HG02610 (cell line): ENCODE measurements at regions not wholly inside any gene's neighbourhood (a gene's known extent, or its start where the extent isn't known, plus 50 kb on each side); places are given as distances from the start of the nearest gene placed in this dataset.
"Not testable (repeated sequence)": the region's sequence is repeated elsewhere in the genome, so short reads cannot be mapped to it uniquely, and the experiment has no call there.

Experiments used
- ATAC-seq: cut with Tn5 transposase; IDR thresholded peaks from one replicate; pipeline ENCODE4 v1.9.1; 2021; ENCODE audit warnings: mild to moderate bottlenecking, moderate library complexity; ENCODE audit not compliant: unreplicated experiment

DNA sequence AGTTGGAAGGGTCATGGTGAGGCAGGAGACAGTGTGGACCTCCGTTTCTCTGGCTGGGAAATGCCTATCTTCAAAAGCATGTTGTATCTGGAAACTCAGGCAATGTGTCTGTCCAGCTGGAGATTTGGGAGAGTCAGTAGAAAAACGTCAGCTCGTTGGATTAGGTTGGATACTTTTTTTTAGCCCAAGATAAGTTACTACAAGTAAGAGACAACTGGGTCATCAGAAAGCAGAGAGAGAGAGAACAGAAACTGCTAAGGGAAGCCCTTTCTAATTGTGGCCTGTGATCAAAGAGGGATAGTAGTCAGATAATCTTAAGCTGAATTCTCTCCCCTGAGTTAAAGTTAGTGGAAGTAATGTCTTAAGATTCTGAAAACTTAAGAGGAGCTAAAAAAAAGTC lies 78.9 kb upstream of the ZNF280D start:
- ATAC-seq = no peak

DNA sequence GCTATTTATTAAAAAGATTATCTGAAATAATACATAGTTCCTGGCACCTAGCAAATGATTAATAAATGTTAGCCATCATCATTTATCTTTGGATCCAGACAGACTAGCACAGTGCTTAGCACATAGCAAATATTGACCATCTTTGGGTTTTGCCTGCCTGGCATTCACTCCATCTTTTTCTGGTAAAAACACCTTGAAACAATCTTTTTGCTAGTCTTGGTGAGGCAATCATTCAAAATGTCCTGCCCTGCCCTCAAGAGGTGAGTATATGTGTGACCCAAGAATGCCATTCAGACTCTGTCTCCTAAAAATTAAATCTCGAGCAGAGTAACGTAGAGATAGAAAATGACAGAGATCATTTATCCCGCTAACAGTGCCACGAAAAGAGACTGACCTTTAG lies 78.3 kb upstream of the ZNF280D start:
- no peak for ATAC-seq

- no peak for ATAC-seq
Measured at GRCh38 chr15:56808160-56808559, 74.9 kb upstream of the ZNF280D start.

- no peak for ATAC-seq
Measured at GRCh38 chr15:56806148-56806536, 72.8 kb upstream of the ZNF280D start.

GRCh38 chr15:56805466-56806147 lies 72.3 kb upstream of the ZNF280D start:
- no peak for ATAC-seq

- no peak for ATAC-seq
Measured at GRCh38 chr15:56804938-56805337, 71.6 kb upstream of the ZNF280D start.

DNA sequence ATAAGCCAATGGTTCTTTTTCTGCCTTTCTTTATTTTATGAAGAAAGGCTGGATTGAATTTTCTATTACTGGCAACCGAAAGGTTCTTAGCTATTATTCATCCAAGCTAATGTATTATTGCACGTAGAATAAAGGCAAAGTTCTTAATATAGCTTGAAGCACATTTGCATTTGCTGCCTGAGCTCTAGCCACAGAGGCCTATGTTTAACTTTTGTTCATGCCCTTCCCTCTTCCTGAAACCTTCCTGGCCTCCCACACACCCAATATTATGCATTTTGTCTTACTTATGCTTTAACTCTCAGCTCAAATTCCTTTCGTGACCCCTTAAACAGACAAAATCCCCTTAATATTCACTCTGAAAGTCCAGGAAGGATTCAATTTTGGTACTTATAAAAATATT lies 71.0 kb upstream of the ZNF280D start:
- ATAC-seq = no peak

DNA sequence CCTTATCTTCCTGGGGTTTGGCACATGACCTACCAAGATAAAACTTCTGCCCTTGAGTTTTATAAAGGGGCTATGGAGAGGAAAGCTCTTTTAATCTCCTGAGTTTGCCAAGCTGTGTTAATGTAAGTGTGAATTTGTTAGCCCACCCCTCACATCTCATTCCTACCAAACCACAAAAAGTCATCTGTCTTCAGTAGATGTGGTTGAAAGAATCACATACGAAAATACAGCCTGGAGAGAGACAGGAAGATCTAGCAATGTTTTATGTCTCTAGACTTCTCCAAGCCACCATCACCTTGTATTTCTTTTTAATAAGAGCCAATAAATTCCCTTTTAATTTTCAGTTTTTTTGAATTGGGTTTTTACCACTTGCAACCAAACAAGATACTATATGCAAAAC lies 68.9 kb upstream of the ZNF280D start:
- no peak for ATAC-seq

- peak; percentile 87 for ATAC-seq
Measured at GRCh38 chr15:56798639-56799038, 65.3 kb upstream of the ZNF280D start.

- ATAC-seq = no peak
Measured at GRCh38 chr15:56797720-56798275, 64.5 kb upstream of the ZNF280D start.

GRCh38 chr15:56795502-56795901 lies 62.2 kb upstream of the ZNF280D start:
- ATAC-seq = no peak

DNA sequence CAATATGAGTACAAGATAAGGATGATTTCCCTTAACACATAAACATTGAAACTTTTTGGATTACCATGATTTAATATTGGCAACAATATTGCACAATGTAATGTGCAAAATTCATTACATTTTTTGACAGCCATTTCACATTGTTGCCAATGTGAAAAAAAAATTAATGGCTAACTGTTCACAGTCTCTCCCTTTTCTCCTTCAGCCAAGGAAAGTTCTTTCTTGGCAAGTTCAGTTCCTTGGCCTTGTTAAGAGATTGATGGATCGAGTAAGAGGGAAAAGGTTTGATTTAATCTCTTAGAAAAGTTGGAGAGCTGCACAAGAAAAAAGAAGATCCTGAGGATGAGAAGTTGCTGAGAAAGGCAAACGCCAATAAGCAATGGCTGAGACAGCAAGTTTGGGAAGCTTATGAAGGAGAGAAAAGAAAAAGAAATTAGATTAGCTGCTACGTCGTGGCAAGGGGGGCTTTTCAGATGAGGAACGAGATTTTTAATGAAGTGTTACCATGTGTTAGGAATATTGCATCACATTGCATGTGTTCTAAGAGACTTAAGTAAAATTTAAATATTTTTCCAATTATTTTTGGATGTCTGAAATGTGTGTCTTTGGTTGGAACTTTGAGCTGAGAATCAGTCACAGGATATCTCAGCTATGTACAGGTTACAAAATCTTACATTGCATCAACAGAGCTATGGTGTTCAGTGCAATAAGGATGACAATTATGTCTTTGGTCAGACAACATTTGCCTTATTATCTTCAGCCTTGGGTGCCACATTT lies 61.4 kb upstream of the ZNF280D start:
- ATAC-seq = no peak

DNA sequence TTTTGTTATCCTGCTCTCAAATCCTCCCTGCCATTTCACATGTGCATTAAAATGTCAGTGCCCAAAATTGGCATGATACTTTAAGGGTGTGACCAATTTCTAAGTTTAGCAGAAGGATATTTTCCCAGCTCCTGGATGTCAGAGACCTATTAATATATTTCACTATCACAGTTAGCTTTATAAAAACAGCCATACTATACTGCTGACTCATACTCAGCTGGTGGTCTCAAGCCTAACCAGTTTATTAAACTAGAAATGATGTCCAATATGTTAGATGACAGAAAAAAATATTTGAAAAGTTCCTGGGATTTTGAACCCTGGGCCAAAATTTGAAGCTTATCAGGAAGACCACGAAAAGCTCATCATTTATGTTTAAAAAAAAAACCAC lies 60.9 kb upstream of the ZNF280D start:
- no peak for ATAC-seq

GRCh38 chr15:56792211-56792610 lies 58.9 kb upstream of the ZNF280D start:
- no peak for ATAC-seq

DNA sequence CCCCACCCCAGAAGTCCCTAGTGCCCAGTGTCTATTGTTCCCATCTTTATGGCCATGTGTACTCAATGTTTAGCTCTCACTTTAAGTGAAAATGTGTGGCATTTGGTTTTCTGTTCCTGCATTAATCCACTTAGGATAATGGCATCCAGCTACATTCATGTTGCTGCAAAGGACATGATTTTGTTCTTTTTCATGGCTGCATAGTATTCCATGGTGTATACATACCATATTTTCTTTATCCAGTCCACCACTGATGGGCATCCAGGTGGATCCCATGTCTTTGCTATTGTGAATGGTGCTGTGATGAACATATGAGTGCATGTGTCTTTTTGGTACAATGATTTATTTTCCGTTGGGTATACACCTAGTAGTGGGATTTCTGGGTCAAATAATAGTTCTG lies 58.2 kb upstream of the ZNF280D start:
- ATAC-seq = not testable (repeated sequence)

GRCh38 chr15:56788359-56788758 lies 55.0 kb upstream of the ZNF280D start:
- ATAC-seq = no peak

DNA sequence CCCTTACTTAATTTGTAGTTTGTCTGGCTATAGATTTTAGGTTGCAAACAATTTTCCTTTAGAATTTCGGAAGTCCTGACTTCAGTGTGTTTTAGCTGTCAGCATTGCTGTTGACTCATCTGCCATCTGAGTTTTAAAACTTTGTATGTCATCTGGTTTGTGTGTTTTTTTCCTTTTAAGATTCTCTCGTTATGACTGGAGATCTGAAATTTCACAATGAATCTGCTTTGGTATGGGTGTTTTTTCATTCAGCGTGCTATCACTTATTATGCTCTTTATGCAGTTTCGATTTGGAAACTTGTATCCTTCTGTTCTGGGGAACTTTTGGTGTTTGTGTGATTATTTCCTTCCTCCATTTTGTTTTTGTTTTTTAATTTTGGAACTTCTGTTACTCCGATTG lies 53.7 kb upstream of the ZNF280D start:
- peak; percentile 91 for ATAC-seq

DNA sequence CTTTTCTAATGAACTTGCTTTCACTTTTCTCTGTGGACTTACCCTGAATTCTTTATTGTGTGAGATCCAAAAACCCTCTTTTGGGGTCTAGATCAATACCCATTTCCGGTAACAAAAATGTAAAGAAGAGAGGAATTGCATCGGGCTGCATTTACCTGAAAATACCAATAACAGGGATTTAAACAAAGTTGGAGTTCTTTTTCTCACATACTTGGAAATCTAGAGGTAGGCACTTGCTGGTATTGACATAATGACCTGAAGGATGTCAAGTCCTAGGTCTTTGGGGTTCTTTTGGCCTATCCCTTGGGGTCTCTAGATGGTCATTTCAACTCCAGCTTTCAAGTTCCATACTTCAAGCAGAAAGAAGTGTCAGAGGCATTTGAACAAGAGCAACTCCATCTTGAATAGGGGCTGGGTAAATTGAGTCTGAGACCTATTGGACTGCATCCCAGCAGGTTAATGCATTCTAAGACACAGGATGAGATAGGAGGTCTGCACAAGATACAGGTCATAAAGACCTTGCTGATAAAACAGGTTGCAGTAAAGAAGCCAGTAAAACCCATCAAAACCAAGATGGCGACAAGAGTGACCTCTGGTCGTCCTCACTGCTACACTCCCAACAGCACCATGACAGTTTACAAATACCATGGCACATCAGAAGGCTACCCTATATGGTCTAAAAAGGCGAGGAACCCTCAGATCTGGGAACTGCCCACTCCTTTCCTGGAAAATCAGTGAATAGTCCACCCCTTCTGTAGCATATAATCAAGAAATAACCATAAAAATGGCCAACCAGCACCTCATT lies 50.8 kb upstream of the ZNF280D start:
- no peak for ATAC-seq

GRCh38 chr15:56783156-56783856 lies 50.0 kb upstream of the ZNF280D start:
- ATAC-seq = no peak
